SK-N-SH (cell line): ENCODE measurements at regions not wholly inside any gene's neighbourhood (a gene's known extent, or its start where the extent isn't known, plus 50 kb on each side); places are given as distances from the start of the nearest gene placed in this dataset.

Source experiments
- CTCF ChIA-PET: fragments of 300-600, 350-600 bp; formaldehyde crosslinking; extraction: SDS; loops from one replicate; lab custom pipeline; 2021; lab: Yijun Ruan, JAX
- POLR2A ChIA-PET: fragments of 350-600 bp; sonication (Branson Sonifier 250); formaldehyde crosslinking; extraction: SDS; loops from one replicate; lab custom pipeline; 2020; ENCODE audit warnings: antibody characterized with exemption, inconsistent platforms; lab: Yijun Ruan, JAX
- DNase-seq: peaks from one replicate; pipeline ENCODE4 v3.0.0; 2012
- H2AFZ ChIP-seq: fragments of 200-600 bp; sonication (generic); 2 replicates; pipeline ENCODE4 v1.8.1; 2016; ENCODE audit warnings: antibody characterized with exemption, mild to moderate bottlenecking, low read depth
- H3F3A ChIP-seq: fragments of 200-600 bp; sonication (generic); replicated peaks from 2 replicates; pipeline ENCODE3; 2016; ENCODE audit warnings: antibody characterized with exemption, mild to moderate bottlenecking; ENCODE audit not compliant: insufficient read depth
- H3K27ac ChIP-seq, 2 experiments: fragments of 200-500 bp in 1 of 2; fragments of 200-600 bp in 1 of 2; sonication (Bioruptor generic) in 1 of 2; sonication (generic), shearing (Covaris generic) in 1 of 2; 2 replicates each; pipeline versions ENCODE4 v1.5.1 to v1.6.1; 2014 to 2016; ENCODE audit warnings: low read depth in 2 of 2, inconsistent platforms in 1 of 2, low read length in 1 of 2, mild to moderate bottlenecking in 1 of 2, mixed read lengths in 1 of 2
- H3K27me3 ChIP-seq: fragments of 200-600 bp; sonication (generic), shearing (Covaris generic); 2 replicates; pipeline ENCODE4 v1.6.1; 2016; ENCODE audit warnings: mixed run types; ENCODE audit not compliant: insufficient read depth
- H3K36me3 ChIP-seq, 2 experiments: fragments of 200-500 bp in 1 of 2; fragments of 200-600 bp in 1 of 2; sonication (Bioruptor generic) in 1 of 2; sonication (generic) in 1 of 2; replicated peaks in 1 of 2; 2 replicates each; pipeline versions ENCODE3 to v1.5.1; 2014 to 2016; ENCODE audit warnings: low read length in 1 of 2, mild to moderate bottlenecking in 1 of 2; ENCODE audit not compliant: insufficient read depth in 2 of 2, control insufficient read depth in 1 of 2
- H3K4me1 ChIP-seq, 2 experiments: fragments of 200-500 bp in 1 of 2; fragments of 200-600 bp in 1 of 2; sonication (Bioruptor generic) in 1 of 2; sonication (generic), shearing (Covaris generic) in 1 of 2; 2 replicates each; pipeline versions ENCODE4 v1.5.1 to v1.6.1; 2014 to 2016; ENCODE audit warnings: low read depth in 1 of 2, low read length in 1 of 2, mixed run types in 1 of 2; ENCODE audit not compliant: insufficient read depth in 2 of 2, control insufficient read depth in 1 of 2
- H3K4me2 ChIP-seq: fragments of 200-600 bp; sonication (generic), shearing (Covaris generic); 2 replicates; pipeline ENCODE4 v1.6.1; 2017; ENCODE audit warnings: mixed run types
- H3K4me3 ChIP-seq, 2 experiments: fragments of 200-500 bp in 1 of 2; fragments of 200-600 bp in 1 of 2; sonication (Bioruptor generic) in 1 of 2; sonication (generic), shearing (Covaris generic) in 1 of 2; 2 replicates each; pipeline versions ENCODE4 v1.5.1 to v1.8.1; 2014 to 2016; ENCODE audit warnings: low read depth in 2 of 2, inconsistent platforms in 1 of 2, low read length in 1 of 2, mild to moderate bottlenecking in 1 of 2, mixed read lengths in 1 of 2, moderate library complexity in 1 of 2
- H3K79me2 ChIP-seq: fragments of 200-600 bp; sonication (generic); 2 replicates; pipeline ENCODE4 v1.8.1; 2017; ENCODE audit warnings: mild to moderate bottlenecking; ENCODE audit not compliant: insufficient read depth
- H3K9ac ChIP-seq: fragments of 200-600 bp; sonication (generic); 2 replicates; pipeline ENCODE4 v1.6.1; 2017; ENCODE audit warnings: mixed run types
- H3K9me2 ChIP-seq: fragments of 200-600 bp; sonication (generic); 2 replicates; pipeline ENCODE4 v1.6.1; 2017; ENCODE audit warnings: mixed run types
- H3K9me3 ChIP-seq: fragments of 200-600 bp; sonication (generic); 2 replicates; pipeline ENCODE4 v1.6.1; 2017; ENCODE audit warnings: mixed run types, mild to moderate bottlenecking, moderate library complexity
- H4K20me1 ChIP-seq: fragments of 200-600 bp; sonication (generic); 2 replicates; pipeline ENCODE4 v1.6.1; 2017; ENCODE audit warnings: mild to moderate bottlenecking, mixed run types; ENCODE audit not compliant: insufficient read depth
- EP300 ChIP-seq, 2 experiments: IDR thresholded peaks; 2 replicates each; pipeline versions ENCODE4 v1.4.0 to v1.6.1; 2012; ENCODE audit warnings: borderline replicate concordance in 1 of 2, low read depth in 1 of 2, low read length in 1 of 2
- FOSL2 ChIP-seq: IDR thresholded peaks from 2 replicates; pipeline ENCODE4 v1.4.0; 2012; ENCODE audit warnings: low read depth, mild to moderate bottlenecking, moderate library complexity, borderline replicate concordance
- FOXJ3 ChIP-seq: sonication (generic); formaldehyde crosslinking; IDR thresholded peaks from 2 replicates; pipeline ENCODE4 v1.5.1; 2020; ENCODE audit warnings: mild to moderate bottlenecking, missing genetic modification reagents
- GABPA ChIP-seq: IDR thresholded peaks from 2 replicates; pipeline ENCODE4 v1.4.0; 2012; ENCODE audit warnings: low read depth, mild to moderate bottlenecking
- GATA2 ChIP-seq: sonication (generic); formaldehyde crosslinking; IDR thresholded peaks from 2 replicates; pipeline ENCODE4 v1.5.0; 2020; ENCODE audit warnings: mild to moderate bottlenecking, missing genetic modification reagents
- POLR2AphosphoS5 ChIP-seq: IDR thresholded peaks from 2 replicates; pipeline ENCODE4 v1.6.1; 2012; ENCODE audit warnings: low read depth, low read length
- TAF1 ChIP-seq: IDR thresholded peaks from 2 replicates; pipeline ENCODE4 v1.6.1; 2012; ENCODE audit warnings: low read depth, mild to moderate bottlenecking, low read length, moderate library complexity, borderline replicate concordance
- TEAD4 ChIP-seq: IDR thresholded peaks from 2 replicates; pipeline ENCODE4 v1.4.0; 2012; ENCODE audit warnings: mild to moderate bottlenecking, borderline replicate concordance; ENCODE audit not compliant: insufficient read depth
- USF1 ChIP-seq: IDR thresholded peaks from 2 replicates; pipeline ENCODE4 v1.4.0; 2012; ENCODE audit warnings: low read depth, borderline replicate concordance
- WGBS: methylation state at CpG from one replicate; pipeline ENCODE4 v1.1.6; 2017; ENCODE audit warnings: low lambda C conversion rate; 5-methylcytosine and 5-hydroxymethylcytosine counted together
- TF ChIP-seq, protein P1 (sequence below): fragments of 150-350 bp; IDR thresholded peaks from 2 replicates; pipeline ENCODE4 v1.6.1; 2017; ENCODE audit warnings: antibody characterized with exemption, low read length, low read depth, borderline replicate concordance
- TF ChIP-seq, protein P2 (sequence below): fragments of 150-350 bp; IDR thresholded peaks from 2 replicates; pipeline ENCODE4 v1.6.1; 2016; ENCODE audit warnings: mild to moderate bottlenecking, low read depth, low read length
- TF ChIP-seq, protein P3 (sequence below): IDR thresholded peaks from 2 replicates; pipeline ENCODE4; 2012
- TF ChIP-seq, protein P4 (sequence below): fragments of 200-600 bp; sonication (generic); IDR thresholded peaks from 2 replicates; pipeline ENCODE4 v1.6.1; 2017; ENCODE audit warnings: antibody characterized with exemption, mild to moderate bottlenecking, moderate library complexity

DNA sequence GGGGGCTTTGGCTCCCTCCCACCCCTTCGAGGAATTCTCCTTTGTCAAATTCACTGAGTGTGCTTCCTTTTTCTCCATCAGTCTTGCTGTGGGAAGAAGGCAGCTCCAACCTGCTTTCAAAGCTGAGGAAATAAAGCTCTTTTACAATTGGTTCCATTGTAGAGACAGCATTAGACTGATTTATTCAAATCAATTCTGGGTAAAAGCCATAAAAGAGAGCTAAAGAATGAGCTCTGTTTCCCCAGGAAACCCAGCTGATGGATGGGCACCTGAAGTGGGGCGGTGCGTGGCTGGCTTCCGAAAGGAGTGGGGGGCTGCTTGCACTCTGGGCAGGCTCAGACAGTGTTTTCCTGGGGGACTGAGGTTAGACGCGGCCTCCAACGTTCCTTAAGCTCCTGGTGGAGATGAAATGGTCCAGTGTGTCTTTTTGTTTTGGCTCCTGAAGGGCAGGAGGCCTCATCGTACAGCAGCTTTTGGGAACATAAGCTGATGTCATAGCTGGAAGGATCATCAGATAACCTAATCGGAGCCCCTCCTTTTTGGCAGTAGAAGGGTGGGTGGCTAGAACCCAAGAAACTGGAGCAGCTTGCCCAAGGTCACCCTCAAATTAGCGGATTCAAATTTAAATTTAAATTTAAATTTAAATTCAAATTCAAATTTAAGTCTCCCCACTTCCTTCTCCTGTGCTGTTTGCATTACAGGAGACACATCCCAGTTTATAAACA, 128.5 kb upstream of the EEF2KMT start:
- Histone ChIP-seq H3K9ac (no peak overlapping the region), H3K4me3 (no peak overlapping the region), H2AFZ (no peak overlapping the region), H3K79me2 (no peaks in the 10 kb centered on the region), H3K4me1 (no peaks in the 10 kb centered on the region), H4K20me1 (no peaks in the 10 kb centered on the region), H3K27me3 (no peaks in the 10 kb centered on the region), H3K36me3 (no peaks in the 10 kb centered on the region), H3K9me3 (no peaks in the 10 kb centered on the region), H3K27ac (no peak overlapping the region), H3K9me2 (no peaks in the 10 kb centered on the region), H3F3A (no peaks in the 10 kb centered on the region), H3K4me2 (no peak overlapping the region)
- ChIA-PET CTCF (interaction anchor here (1.8 kb wide), 1 partner anchor 14 kb away, joined by 5 read pairs; no protein-coding TSS in a partner anchor), POLR2A (interaction anchor here (0.6 kb wide), 1 partner anchor 1189 kb away, joined by 3 read pairs; no protein-coding TSS in a partner anchor)
- 20% methylated on average over 10 of the region's 10 CpGs for WGBS
- TF ChIP-seq, protein P1, sequence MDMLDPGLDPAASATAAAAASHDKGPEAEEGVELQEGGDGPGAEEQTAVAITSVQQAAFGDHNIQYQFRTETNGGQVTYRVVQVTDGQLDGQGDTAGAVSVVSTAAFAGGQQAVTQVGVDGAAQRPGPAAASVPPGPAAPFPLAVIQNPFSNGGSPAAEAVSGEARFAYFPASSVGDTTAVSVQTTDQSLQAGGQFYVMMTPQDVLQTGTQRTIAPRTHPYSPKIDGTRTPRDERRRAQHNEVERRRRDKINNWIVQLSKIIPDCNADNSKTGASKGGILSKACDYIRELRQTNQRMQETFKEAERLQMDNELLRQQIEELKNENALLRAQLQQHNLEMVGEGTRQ: no peak
- no peak for TF ChIP-seq FOSL2
- TF ChIP-seq EP300 (IDR thresholded peaks at IDR 0.05; ENCODE audit: borderline replicate concordance in 1 of 2, low read depth in 1 of 2, low read length in 1 of 2): no peak
- no peak for TF ChIP-seq POLR2AphosphoS5
- TF ChIP-seq USF1: no peak
- TF ChIP-seq, protein P2, sequence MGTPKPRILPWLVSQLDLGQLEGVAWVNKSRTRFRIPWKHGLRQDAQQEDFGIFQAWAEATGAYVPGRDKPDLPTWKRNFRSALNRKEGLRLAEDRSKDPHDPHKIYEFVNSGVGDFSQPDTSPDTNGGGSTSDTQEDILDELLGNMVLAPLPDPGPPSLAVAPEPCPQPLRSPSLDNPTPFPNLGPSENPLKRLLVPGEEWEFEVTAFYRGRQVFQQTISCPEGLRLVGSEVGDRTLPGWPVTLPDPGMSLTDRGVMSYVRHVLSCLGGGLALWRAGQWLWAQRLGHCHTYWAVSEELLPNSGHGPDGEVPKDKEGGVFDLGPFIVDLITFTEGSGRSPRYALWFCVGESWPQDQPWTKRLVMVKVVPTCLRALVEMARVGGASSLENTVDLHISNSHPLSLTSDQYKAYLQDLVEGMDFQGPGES: no peak
- TF ChIP-seq, protein P3, sequence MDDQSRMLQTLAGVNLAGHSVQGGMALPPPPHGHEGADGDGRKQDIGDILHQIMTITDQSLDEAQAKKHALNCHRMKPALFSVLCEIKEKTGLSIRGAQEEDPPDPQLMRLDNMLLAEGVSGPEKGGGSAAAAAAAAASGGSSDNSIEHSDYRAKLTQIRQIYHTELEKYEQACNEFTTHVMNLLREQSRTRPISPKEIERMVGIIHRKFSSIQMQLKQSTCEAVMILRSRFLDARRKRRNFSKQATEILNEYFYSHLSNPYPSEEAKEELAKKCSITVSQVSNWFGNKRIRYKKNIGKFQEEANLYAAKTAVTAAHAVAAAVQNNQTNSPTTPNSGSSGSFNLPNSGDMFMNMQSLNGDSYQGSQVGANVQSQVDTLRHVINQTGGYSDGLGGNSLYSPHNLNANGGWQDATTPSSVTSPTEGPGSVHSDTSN: no peak
- TF ChIP-seq, protein P4, sequence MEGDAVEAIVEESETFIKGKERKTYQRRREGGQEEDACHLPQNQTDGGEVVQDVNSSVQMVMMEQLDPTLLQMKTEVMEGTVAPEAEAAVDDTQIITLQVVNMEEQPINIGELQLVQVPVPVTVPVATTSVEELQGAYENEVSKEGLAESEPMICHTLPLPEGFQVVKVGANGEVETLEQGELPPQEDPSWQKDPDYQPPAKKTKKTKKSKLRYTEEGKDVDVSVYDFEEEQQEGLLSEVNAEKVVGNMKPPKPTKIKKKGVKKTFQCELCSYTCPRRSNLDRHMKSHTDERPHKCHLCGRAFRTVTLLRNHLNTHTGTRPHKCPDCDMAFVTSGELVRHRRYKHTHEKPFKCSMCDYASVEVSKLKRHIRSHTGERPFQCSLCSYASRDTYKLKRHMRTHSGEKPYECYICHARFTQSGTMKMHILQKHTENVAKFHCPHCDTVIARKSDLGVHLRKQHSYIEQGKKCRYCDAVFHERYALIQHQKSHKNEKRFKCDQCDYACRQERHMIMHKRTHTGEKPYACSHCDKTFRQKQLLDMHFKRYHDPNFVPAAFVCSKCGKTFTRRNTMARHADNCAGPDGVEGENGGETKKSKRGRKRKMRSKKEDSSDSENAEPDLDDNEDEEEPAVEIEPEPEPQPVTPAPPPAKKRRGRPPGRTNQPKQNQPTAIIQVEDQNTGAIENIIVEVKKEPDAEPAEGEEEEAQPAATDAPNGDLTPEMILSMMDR: no peak
- no peak for TF ChIP-seq TEAD4
- TF ChIP-seq FOXJ3 (CRISPR knock-in tag): no peak
- no peak for TF ChIP-seq TAF1
- TF ChIP-seq GATA2 (CRISPR knock-in tag): no peak
- TF ChIP-seq GABPA: no peak
- DNase-seq: no peak
